D721Med (cell line): ENCODE measurements at regions not wholly inside any gene's neighbourhood (a gene's known extent, or its start where the extent isn't known, plus 50 kb on each side); places are given as distances from the start of the nearest gene placed in this dataset.

Experiments used
- DNase-seq: peaks from one replicate; pipeline ENCODE4 v3.0.0; 2011; ENCODE audit warnings: low spot score; ENCODE audit not compliant: insufficient read length
- FAIRE-seq: peaks from 2 replicates; lab custom pipeline; 2011; peaks lifted over from hg19 to GRCh38; lab: Jason Lieb, UNC
- CTCF ChIP-seq: IDR thresholded peaks from 2 replicates; pipeline ENCODE4 v1.5.1; 2012; ENCODE audit warnings: mild to moderate bottlenecking, control low read depth; ENCODE audit not compliant: insufficient read depth; ENCODE audit errors: missing control alignments

- no peak for FAIRE-seq
- DNase-seq, result no peak
- no peak for TF ChIP-seq CTCF
Observed at GRCh38 chr10:28873540-28873939, 196.2 kb downstream of the BAMBI start.

- TF ChIP-seq CTCF, result no peak
- FAIRE-seq (no peak), DNase-seq (no peak)
Observed at GRCh38 chr10:28874210-28874609, 196.9 kb downstream of the BAMBI start.

DNA sequence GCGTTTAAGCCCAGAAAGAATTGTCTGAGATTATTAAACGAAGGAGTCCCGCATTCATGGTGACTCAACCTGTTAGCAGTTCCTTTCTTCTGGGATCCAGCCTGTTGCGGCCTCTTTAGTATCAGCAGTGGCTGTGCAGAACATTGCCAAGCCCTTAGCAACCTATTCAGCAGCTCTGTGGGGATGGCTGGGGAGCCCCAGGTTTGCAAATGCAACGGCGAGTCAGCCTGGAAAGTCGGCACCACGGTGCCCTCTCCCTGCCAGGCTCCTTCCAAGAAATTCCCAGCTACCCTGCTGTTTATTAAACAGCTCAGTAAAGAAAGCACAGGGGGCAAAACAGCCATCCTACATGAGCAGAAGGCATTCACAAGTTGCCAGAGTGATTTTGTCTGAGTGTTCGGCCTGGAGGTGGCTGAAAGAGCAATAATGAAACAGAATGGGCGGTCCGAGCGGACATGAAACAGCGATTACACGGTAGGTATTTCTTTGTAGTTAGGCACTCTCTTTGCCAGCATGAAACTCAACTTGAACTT lies 198.3 kb downstream of the BAMBI start:
- FAIRE-seq, result no peak
- no peak for TF ChIP-seq CTCF

GRCh38 chr10:28878236-28878970 lies 201.1 kb downstream of the BAMBI start:
- no peak for TF ChIP-seq CTCF
- FAIRE-seq (no peak), DNase-seq (no peak)

More for the DNA sequence above, 198.3 kb downstream of the BAMBI start:
- no peak for DNase-seq

DNA sequence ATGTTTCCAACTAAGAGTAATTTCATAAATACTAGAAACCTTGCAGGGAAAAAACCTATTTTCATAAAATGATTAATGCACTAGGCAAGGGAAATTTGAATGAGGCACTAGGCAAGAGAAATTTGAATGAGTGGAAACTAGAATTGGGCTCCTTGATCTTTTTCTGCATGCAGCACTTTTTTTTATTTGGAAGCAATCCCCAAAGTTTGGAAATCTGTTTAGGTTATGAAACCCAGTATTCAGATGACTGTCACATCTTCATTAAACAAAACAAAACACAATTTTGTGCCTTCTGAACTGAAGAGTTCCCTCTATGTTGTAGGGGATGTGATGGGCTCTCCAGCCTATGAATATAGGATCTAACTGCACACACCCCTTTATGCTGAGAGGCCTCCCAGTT lies 201.9 kb downstream of the BAMBI start:
- TF ChIP-seq CTCF, result no peak
- FAIRE-seq (no peak), DNase-seq (no peak)

GRCh38 chr10:28879875-28880682 lies 202.8 kb downstream of the BAMBI start:
- DNase-seq (no peak), FAIRE-seq (no peak)
- no peak for TF ChIP-seq CTCF

- FAIRE-seq, result no peak
- TF ChIP-seq CTCF, result no peak
- no peak for DNase-seq
Observed at GRCh38 chr10:28880683-28880950, 203.3 kb downstream of the BAMBI start.
